Lower leg skin (tissue), 3 donors: ENCODE measurements at regions not wholly inside any gene's neighbourhood (a gene's known extent, or its start where the extent isn't known, plus 50 kb on each side); places are given as distances from the start of the nearest gene placed in this dataset.
"Not testable (repeated sequence)": the region's sequence is repeated elsewhere in the genome, so short reads cannot be mapped to it uniquely, and the experiment has no call there.

Source experiments
- CTCF ChIP-seq, 3 donors: fragments of 450-650 bp; IDR thresholded peaks; one replicate each; pipeline ENCODE4 v1.5.1; 2016; ENCODE audit warnings: antibody characterized with exemption in 3 of 3, mild to moderate bottlenecking in 3 of 3, moderate library complexity in 2 of 3
- POLR2A ChIP-seq, 2 donors: fragments of 450-650 bp; IDR thresholded peaks; one replicate each; pipeline ENCODE4 v1.6.1; 2016 to 2017; ENCODE audit warnings: antibody characterized with exemption in 2 of 2, mild to moderate bottlenecking in 1 of 2, moderate library complexity in 1 of 2

DNA sequence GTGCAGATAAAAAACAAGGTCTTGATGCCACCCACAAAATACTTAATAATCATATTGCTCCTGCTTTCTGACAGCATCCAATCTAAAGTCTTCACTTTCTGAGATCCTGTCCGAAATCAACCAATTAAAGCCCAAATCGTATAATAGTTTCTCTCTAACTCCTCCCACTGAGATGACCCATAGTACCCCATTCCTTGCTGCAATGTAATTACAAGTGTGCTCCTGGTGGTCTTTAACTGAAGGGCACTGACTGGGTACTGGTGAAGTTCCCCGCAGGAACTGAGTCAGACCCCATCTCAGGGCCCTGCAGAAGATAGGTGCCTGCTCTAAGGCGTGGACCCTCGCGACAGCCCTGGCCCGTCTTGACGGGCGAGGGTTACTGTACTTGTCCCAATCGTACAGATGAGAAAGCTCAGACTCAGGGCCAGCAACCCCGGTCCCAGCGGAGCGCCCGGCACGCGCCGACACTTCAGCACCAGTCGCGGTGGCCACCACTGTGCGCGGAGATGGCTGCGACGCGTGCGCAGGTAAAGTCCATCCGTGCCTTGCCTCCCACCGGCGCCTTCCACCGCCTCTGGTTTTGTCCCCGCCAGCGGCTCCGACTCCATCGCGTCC, 1342.4 kb downstream of the SPATA31A7 start:
- TF ChIP-seq CTCF, POLR2A (IDR thresholded peaks at IDR 0.05): not testable (repeated sequence)
